ENCODE measurements at regions not wholly inside any gene's neighbourhood (a gene's known extent, or its start where the extent isn't known, plus 50 kb on each side); places are given as distances from the start of the nearest gene placed in this dataset.

GRCh38 chr16:5789033-5789432 lies 691.4 kb upstream of the EEF2KMT start:
- TF ChIP-seq EZH2 (IDR thresholded peaks at IDR 0.05; ENCODE audit: insufficient read depth, poor library complexity, severe bottlenecking) (no peak), EZH2phosphoT487 (IDR thresholded peaks at IDR 0.05; ENCODE audit: insufficient read depth, low read depth) (no peak)

Measured in GM23248 (cell line).